ENCODE measurements at regions not wholly inside any gene's neighbourhood (a gene's known extent, or its start where the extent isn't known, plus 50 kb on each side); places are given as distances from the start of the nearest gene placed in this dataset.

- DNase-seq (no peak), ATAC-seq (ENCODE audit: poor library complexity) (no peak)
- H3K9me3 Mint-ChIP-seq: peaks cover 12% of the 10 kb centered on the region
- no peak overlapping the region for H3K4me3 Mint-ChIP-seq
- H3K4me3 ChIP-seq (ENCODE audit: low read length): no peak overlapping the region
- TF ChIP-seq CTCF (IDR thresholded peaks at IDR 0.05): no peak
- no peaks in the 10 kb centered on the region for H3K36me3 ChIP-seq (ENCODE audit: insufficient read depth, low read length)
- no peaks in the 10 kb centered on the region for H3K36me3 Mint-ChIP-seq (ENCODE audit: low read depth)
- no peaks in the 10 kb centered on the region for H3K27me3 ChIP-seq (ENCODE audit: control insufficient read depth in 1 of 2, insufficient read depth in 2 of 2, low read length in 2 of 2)
- no peak overlapping the region for H3K27ac ChIP-seq (ENCODE audit: low read depth in 1 of 2, low read length in 2 of 2)
- intact Hi-C loops (cut with DNase I, micrococcal nuclease): no loop called here
- ChIA-PET POLR2A (no interaction called here), CTCF (no interaction called here)
- no peaks in the 10 kb centered on the region for H3K4me1 Mint-ChIP-seq (ENCODE audit: low read depth)
- H3K27me3 Mint-ChIP-seq: no peaks in the 10 kb centered on the region
- no peaks in the 10 kb centered on the region for H3K4me1 ChIP-seq (ENCODE audit: insufficient read depth, low read length)
- no peaks in the 10 kb centered on the region for H3K9me3 ChIP-seq (ENCODE audit: control insufficient read depth in 1 of 2, insufficient read depth in 1 of 2, low read length in 2 of 2)
- no peak overlapping the region for H3K27ac Mint-ChIP-seq
Observed at GRCh38 chr5:27598576-27598975, 560.2 kb upstream of the CDH9 start.

- Histone ChIP-seq H3K27me3 (ENCODE audit: control insufficient read depth in 1 of 2, insufficient read depth in 2 of 2, low read length in 2 of 2) (no peaks in the 10 kb centered on the region), H3K27ac (ENCODE audit: low read depth in 1 of 2, low read length in 2 of 2) (no peak overlapping the region), H3K4me3 (ENCODE audit: low read length) (no peak overlapping the region), H3K36me3 (ENCODE audit: insufficient read depth, low read length) (no peaks in the 10 kb centered on the region), H3K9me3 (ENCODE audit: control insufficient read depth in 1 of 2, insufficient read depth in 1 of 2, low read length in 2 of 2) (peaks cover 0 to 8% of the 10 kb centered on the region in 2 experiments), H3K4me1 (ENCODE audit: insufficient read depth, low read length) (no peaks in the 10 kb centered on the region)
- no peak for DNase-seq
- CTCF ChIA-PET: interaction anchor here (0.5 kb wide), 1 partner anchor 790 kb away, joined by 3 read pairs; no protein-coding TSS in a partner anchor
- no peaks in the 10 kb centered on the region for H3K27me3 Mint-ChIP-seq
- POLR2A ChIA-PET: no interaction called here
- no peak for TF ChIP-seq CTCF (IDR thresholded peaks at IDR 0.05)
- no peak for ATAC-seq (ENCODE audit: poor library complexity)
- H3K36me3 Mint-ChIP-seq (ENCODE audit: low read depth): no peaks in the 10 kb centered on the region
- H3K9me3 Mint-ChIP-seq: peaks cover 10% of the 10 kb centered on the region
- H3K4me3 Mint-ChIP-seq: no peak overlapping the region
- H3K27ac Mint-ChIP-seq: no peak overlapping the region
- intact Hi-C loops (cut with DNase I, micrococcal nuclease): no loop called here
- no peaks in the 10 kb centered on the region for H3K4me1 Mint-ChIP-seq (ENCODE audit: low read depth)
Observed at GRCh38 chr5:27594141-27594540, 555.8 kb upstream of the CDH9 start.

GRCh38 chr5:27592231-27592630, 553.8 kb upstream of the CDH9 start:
- ChIA-PET CTCF (interaction anchor here (0.6 kb wide), 1 partner anchor 133 kb away, joined by 3 read pairs; no protein-coding TSS in a partner anchor), POLR2A (no interaction called here)
- Mint-ChIP-seq H3K4me1 (ENCODE audit: low read depth) (no peaks in the 10 kb centered on the region), H3K9me3 (peaks cover 14% of the 10 kb centered on the region), H3K27me3 (no peaks in the 10 kb centered on the region), H3K36me3 (ENCODE audit: low read depth) (no peaks in the 10 kb centered on the region), H3K27ac (no peak overlapping the region), H3K4me3 (no peak overlapping the region)
- ATAC-seq (ENCODE audit: poor library complexity): no peak
- no peaks in the 10 kb centered on the region for H3K4me1 ChIP-seq (ENCODE audit: insufficient read depth, low read length)
- H3K36me3 ChIP-seq (ENCODE audit: insufficient read depth, low read length): no peaks in the 10 kb centered on the region
- TF ChIP-seq CTCF (IDR thresholded peaks at IDR 0.05): no peak
- H3K27me3 ChIP-seq (ENCODE audit: control insufficient read depth in 1 of 2, insufficient read depth in 2 of 2, low read length in 2 of 2): no peaks in the 10 kb centered on the region
- H3K4me3 ChIP-seq (ENCODE audit: low read length): no peak overlapping the region
- no peak overlapping the region for H3K27ac ChIP-seq (ENCODE audit: low read depth in 1 of 2, low read length in 2 of 2)
- H3K9me3 ChIP-seq (ENCODE audit: control insufficient read depth in 1 of 2, insufficient read depth in 1 of 2, low read length in 2 of 2): peaks cover 0 to 8% of the 10 kb centered on the region in 2 experiments
- intact Hi-C loops (cut with DNase I, micrococcal nuclease): no loop called here
- DNase-seq: no peak

Measured in CD4-positive, alpha-beta T cell (primary cell).